Mesendoderm (in vitro differentiated cells): ENCODE measurements at regions not wholly inside any gene's neighbourhood (a gene's known extent, or its start where the extent isn't known, plus 50 kb on each side); places are given as distances from the start of the nearest gene placed in this dataset.

Experiments
- DNase-seq: peaks from one replicate; pipeline ENCODE4 v3.0.0; 2013
- H2AK5ac ChIP-seq: 2 replicates; pipeline ENCODE4 v1.6.1; 2013; ENCODE audit warnings: low read length, inconsistent platforms
- H2BK120ac ChIP-seq: 2 replicates; pipeline ENCODE4 v1.6.1; 2013; ENCODE audit warnings: low read depth, mild to moderate bottlenecking, low read length, moderate library complexity, mixed read lengths
- H2BK15ac ChIP-seq: replicated peaks from 2 replicates; pipeline ENCODE4 v1.6.1; 2013; ENCODE audit warnings: low read depth, mild to moderate bottlenecking, moderate library complexity
- H2BK5ac ChIP-seq: 2 replicates; pipeline ENCODE4 v1.6.1; 2013; ENCODE audit warnings: low read length, inconsistent platforms
- H3K18ac ChIP-seq: 2 replicates; pipeline ENCODE4 v1.6.1; 2013; ENCODE audit warnings: mild to moderate bottlenecking, low read length, mixed read lengths
- H3K23ac ChIP-seq: one replicate; pipeline ENCODE4 v1.6.1; 2013; ENCODE audit warnings: low read length
- H3K27ac ChIP-seq: 2 replicates; pipeline ENCODE4 v1.5.1; 2013; ENCODE audit warnings: low read depth, mild to moderate bottlenecking, inconsistent platforms, low read length, moderate library complexity
- H3K27me3 ChIP-seq: 2 replicates; pipeline ENCODE4 v1.6.1; 2013; ENCODE audit warnings: low read length, control low read depth, mild to moderate bottlenecking, inconsistent platforms; ENCODE audit not compliant: insufficient read depth, poor library complexity
- H3K36me3 ChIP-seq: 2 replicates; pipeline ENCODE4 v1.6.1; 2013; ENCODE audit warnings: low read length, inconsistent platforms; ENCODE audit not compliant: control insufficient read depth, insufficient read depth
- H3K4ac ChIP-seq: one replicate; pipeline ENCODE4 v1.6.1; 2013; ENCODE audit warnings: low read depth, mild to moderate bottlenecking, low read length, moderate library complexity
- H3K4me1 ChIP-seq: 2 replicates; pipeline ENCODE4 v1.6.1; 2013; ENCODE audit warnings: low read depth, low read length, inconsistent platforms; ENCODE audit not compliant: control insufficient read depth
- H3K4me2 ChIP-seq: 2 replicates; pipeline ENCODE4 v1.6.1; 2013; ENCODE audit warnings: low read length
- H3K4me3 ChIP-seq: 2 replicates; pipeline ENCODE4 v1.5.1; 2013; ENCODE audit warnings: mild to moderate bottlenecking, low read length
- H3K56ac ChIP-seq: one replicate; pipeline ENCODE4 v1.6.1; 2013; ENCODE audit warnings: low read length
- H3K79me1 ChIP-seq: 2 replicates; pipeline ENCODE4 v1.6.1; 2013; ENCODE audit warnings: low read length, inconsistent platforms
- H3K79me2 ChIP-seq: 2 replicates; pipeline ENCODE4 v1.6.1; 2013; ENCODE audit warnings: mild to moderate bottlenecking, low read length; ENCODE audit not compliant: control insufficient read depth, insufficient read depth
- H3K9ac ChIP-seq: 2 replicates; pipeline ENCODE4 v1.6.1; 2013; ENCODE audit warnings: low read length, inconsistent platforms
- H4K5ac ChIP-seq: one replicate; pipeline ENCODE4 v1.6.1; 2013; ENCODE audit warnings: low read length
- H4K8ac ChIP-seq: one replicate; pipeline ENCODE4 v1.6.1; 2013; ENCODE audit warnings: low read depth, mild to moderate bottlenecking, control low read depth, low read length, moderate library complexity
- WGBS: extraction: QIAGEN DNeasy Blood & Tissue Kit; methylation state at CpG from one replicate; pipeline ENCODE4 v1.1.7; 2013; ENCODE audit warnings: low lambda C conversion rate, missing lambda C conversion rate; ENCODE audit not compliant: insufficient coverage; ENCODE audit errors: extremely low coverage; 5-methylcytosine and 5-hydroxymethylcytosine counted together

DNA sequence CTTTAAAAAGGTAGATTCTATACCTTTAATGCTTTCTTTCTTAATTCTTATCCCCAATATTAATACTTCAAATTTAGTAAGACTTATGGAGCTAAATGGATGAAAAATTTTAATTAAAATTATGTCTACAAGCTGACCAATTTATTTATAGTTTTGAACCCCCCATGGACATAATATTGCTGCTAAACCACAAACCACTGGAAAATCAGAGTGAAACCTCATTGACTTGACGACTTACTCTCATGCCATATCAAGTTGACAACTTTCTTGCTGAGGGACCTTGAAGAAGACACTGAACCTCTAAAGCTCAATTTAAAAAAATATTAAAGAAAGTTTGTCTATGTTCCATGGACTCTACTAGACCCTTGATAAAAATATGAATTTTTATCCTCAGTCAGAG is 653.7 kb downstream of the TLE1 start:
- Histone ChIP-seq H3K27ac (no peak overlapping the region), H3K18ac (no peak overlapping the region), H3K4me1 (peaks cover 3% of the 10 kb centered on the region), H2BK120ac (no peak overlapping the region), H3K27me3 (no peaks in the 10 kb centered on the region), H3K79me2 (no peaks in the 10 kb centered on the region), H3K79me1 (no peaks in the 10 kb centered on the region), H4K5ac (no peak overlapping the region), H3K9ac (no peak overlapping the region), H3K23ac (no peak overlapping the region), H3K4me3 (no peak overlapping the region), H2BK5ac (no peak overlapping the region), H3K4ac (no peak overlapping the region), H3K36me3 (no peaks in the 10 kb centered on the region), H4K8ac (no peak overlapping the region), H3K4me2 (no peak overlapping the region), H2AK5ac (no peak overlapping the region), H2BK15ac (no peak overlapping the region), H3K56ac (no peak overlapping the region)
- DNase-seq = no peak
- no CpG with 5 or more reads among the region's 1 CpG for WGBS

- Histone ChIP-seq H3K23ac (no peak overlapping the region), H2BK120ac (no peak overlapping the region), H3K79me1 (no peaks in the 10 kb centered on the region), H2AK5ac (no peak overlapping the region), H2BK15ac (no peak overlapping the region), H2BK5ac (no peak overlapping the region), H3K27me3 (no peaks in the 10 kb centered on the region), H3K56ac (no peak overlapping the region), H4K5ac (no peak overlapping the region), H3K27ac (no peak overlapping the region), H3K4me2 (no peak overlapping the region), H3K18ac (no peak overlapping the region), H3K79me2 (no peaks in the 10 kb centered on the region), H3K36me3 (no peaks in the 10 kb centered on the region), H3K9ac (no peak overlapping the region), H3K4ac (no peak overlapping the region), H4K8ac (no peak overlapping the region), H3K4me3 (no peak overlapping the region), H3K4me1 (peaks cover 3% of the 10 kb centered on the region)
- no peak for DNase-seq
- WGBS = no CpG with 5 or more reads among the region's 4 CpGs
Measured at GRCh38 chr9:81035171-81035570, 654.2 kb downstream of the TLE1 start.

- no peaks in the 10 kb centered on the region for H3K79me1 ChIP-seq
- no peak overlapping the region for H2BK5ac ChIP-seq
- no peak overlapping the region for H4K5ac ChIP-seq
- no peak overlapping the region for H3K4ac ChIP-seq
- no peak overlapping the region for H3K9ac ChIP-seq
- no peak overlapping the region for H3K27ac ChIP-seq
- peaks cover 3% of the 10 kb centered on the region for H3K4me1 ChIP-seq
- no peak for DNase-seq
- no peak overlapping the region for H3K4me3 ChIP-seq
- no peaks in the 10 kb centered on the region for H3K36me3 ChIP-seq
- H2AK5ac ChIP-seq = no peak overlapping the region
- no peak overlapping the region for H2BK15ac ChIP-seq
- H3K27me3 ChIP-seq = no peaks in the 10 kb centered on the region
- H3K56ac ChIP-seq = no peak overlapping the region
- H3K18ac ChIP-seq = no peak overlapping the region
- H3K79me2 ChIP-seq = no peaks in the 10 kb centered on the region
- peak overlapping the region; percentile 28 for H4K8ac ChIP-seq
- H3K4me2 ChIP-seq = no peak overlapping the region
- no peak overlapping the region for H3K23ac ChIP-seq
- WGBS = no CpG with 5 or more reads among the region's 1 CpG
- H2BK120ac ChIP-seq = no peak overlapping the region
Measured at GRCh38 chr9:81032831-81033230, 656.5 kb downstream of the TLE1 start.

DNA sequence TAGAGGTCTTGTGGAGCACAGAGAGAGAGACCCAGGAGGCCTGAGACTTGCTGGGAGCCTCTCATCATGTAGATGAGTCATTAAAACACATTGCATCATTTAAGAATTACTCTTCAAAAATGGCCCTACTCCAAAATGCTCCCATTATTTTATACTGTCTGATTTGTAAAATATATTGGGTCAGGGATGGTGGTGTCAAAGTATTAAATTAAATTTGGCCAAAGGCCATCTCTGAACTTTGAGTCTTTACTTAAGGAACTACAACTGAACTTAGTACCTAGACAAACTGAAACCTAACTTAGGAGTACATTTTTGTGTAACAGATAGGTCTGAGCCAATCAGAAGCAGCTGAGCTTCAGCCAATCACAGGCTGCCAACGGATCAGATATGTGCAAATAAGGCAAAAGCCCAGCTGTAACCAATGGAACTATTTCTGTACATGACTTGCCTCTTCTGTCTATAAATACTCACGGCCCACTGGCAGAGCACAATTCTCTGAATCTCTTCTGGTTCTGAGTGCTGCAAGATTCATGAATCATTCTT is 657.2 kb downstream of the TLE1 start:
- no peak for DNase-seq
- no peak overlapping the region for H3K4me2 ChIP-seq
- H3K4me1 ChIP-seq = peaks cover 3% of the 10 kb centered on the region
- no peak overlapping the region for H4K5ac ChIP-seq
- H3K79me1 ChIP-seq = no peaks in the 10 kb centered on the region
- no peak overlapping the region for H2AK5ac ChIP-seq
- no peaks in the 10 kb centered on the region for H3K27me3 ChIP-seq
- H3K18ac ChIP-seq = no peak overlapping the region
- no peaks in the 10 kb centered on the region for H3K79me2 ChIP-seq
- H3K4ac ChIP-seq = no peak overlapping the region
- H3K4me3 ChIP-seq = no peak overlapping the region
- H3K27ac ChIP-seq = no peak overlapping the region
- H4K8ac ChIP-seq = no peak overlapping the region
- no peak overlapping the region for H3K23ac ChIP-seq
- no peak overlapping the region for H2BK120ac ChIP-seq
- no peak overlapping the region for H2BK5ac ChIP-seq
- H2BK15ac ChIP-seq = no peak overlapping the region
- no CpG with 5 or more reads among the region's 2 CpGs for WGBS
- H3K56ac ChIP-seq = no peak overlapping the region
- H3K9ac ChIP-seq = no peak overlapping the region
- no peaks in the 10 kb centered on the region for H3K36me3 ChIP-seq

DNA sequence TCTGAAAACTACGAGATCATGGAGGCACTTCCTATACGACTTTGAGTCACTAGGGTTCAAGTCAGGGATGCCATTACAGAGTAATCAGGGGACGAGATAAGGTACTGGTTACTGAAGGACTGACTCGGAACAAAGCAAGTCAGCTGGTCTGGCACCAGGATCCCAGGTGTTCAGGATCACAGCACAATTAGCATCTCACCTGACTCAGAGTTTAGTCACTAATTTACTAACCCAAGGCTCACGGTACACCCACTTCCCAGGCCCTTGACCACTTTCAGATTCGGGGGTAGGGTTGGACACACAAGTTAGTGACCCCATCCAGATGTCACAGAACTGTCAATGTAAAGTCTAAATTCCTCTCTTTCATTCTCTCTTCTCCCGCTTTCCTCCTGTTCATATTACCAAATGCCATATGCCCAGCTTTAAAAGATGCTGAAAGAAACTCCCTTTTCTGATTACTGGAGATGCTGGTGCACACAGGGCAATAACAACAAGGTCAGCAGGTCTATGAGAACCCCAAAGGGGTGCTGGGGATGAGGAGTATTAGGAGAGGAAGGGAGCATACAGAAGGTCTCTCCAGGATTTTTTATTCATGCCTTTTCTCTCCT is 657.8 kb downstream of the TLE1 start:
- no peaks in the 10 kb centered on the region for H3K27me3 ChIP-seq
- H2AK5ac ChIP-seq = no peak overlapping the region
- no CpG with 5 or more reads among the region's 7 CpGs for WGBS
- H3K4ac ChIP-seq = no peak overlapping the region
- no peak overlapping the region for H2BK120ac ChIP-seq
- no peak overlapping the region for H3K4me2 ChIP-seq
- H3K23ac ChIP-seq = no peak overlapping the region
- H3K36me3 ChIP-seq = no peaks in the 10 kb centered on the region
- no peak overlapping the region for H4K8ac ChIP-seq
- peak; percentile 23 for DNase-seq
- no peaks in the 10 kb centered on the region for H3K79me2 ChIP-seq
- H3K4me1 ChIP-seq = peaks cover 3% of the 10 kb centered on the region
- no peak overlapping the region for H3K9ac ChIP-seq
- H3K18ac ChIP-seq = no peak overlapping the region
- no peak overlapping the region for H3K27ac ChIP-seq
- peak overlapping the region; percentile 57 for H2BK15ac ChIP-seq
- H3K79me1 ChIP-seq = no peaks in the 10 kb centered on the region
- H3K4me3 ChIP-seq = no peak overlapping the region
- H3K56ac ChIP-seq = no peak overlapping the region
- H4K5ac ChIP-seq = no peak overlapping the region
- no peak overlapping the region for H2BK5ac ChIP-seq

- H3K36me3 ChIP-seq = no peaks in the 10 kb centered on the region
- no peaks in the 10 kb centered on the region for H3K79me1 ChIP-seq
Measured at GRCh38 chr9:81030027-81030426, 659.3 kb downstream of the TLE1 start.

More at GRCh38 chr9:81030027-81030426, 659.3 kb downstream of the TLE1 start:
- Histone ChIP-seq H4K8ac (no peak overlapping the region), H3K23ac (no peak overlapping the region), H3K9ac (no peak overlapping the region), H3K27me3 (no peaks in the 10 kb centered on the region), H3K79me2 (no peaks in the 10 kb centered on the region), H3K56ac (no peak overlapping the region), H2AK5ac (no peak overlapping the region), H2BK15ac (no peak overlapping the region), H3K27ac (no peak overlapping the region), H2BK5ac (no peak overlapping the region), H4K5ac (no peak overlapping the region), H3K4me3 (no peak overlapping the region), H3K4ac (no peak overlapping the region), H3K4me2 (no peak overlapping the region), H2BK120ac (no peak overlapping the region), H3K18ac (no peak overlapping the region), H3K4me1 (peaks cover 3% of the 10 kb centered on the region)
- DNase-seq = no peak
